Lung microvascular endothelial cell (primary cell): ENCODE measurements at regions not wholly inside any gene's neighbourhood (a gene's known extent, or its start where the extent isn't known, plus 50 kb on each side); places are given as distances from the start of the nearest gene placed in this dataset.
A peak's percentile ranks its signal among the peaks of the same experiment; 100 is the strongest.

Experiments
- DNase-seq, 2 donors: peaks; one replicate each; pipeline versions ENCODE4 v3.0.0 to v3.0.0-alpha.2; 2010; ENCODE audit warnings: low read depth in 2 of 2

- no peak for DNase-seq
These were observed 446.2 kb upstream of the SLC14A2 start for GRCh38 chr18:45168866-45169600.

- DNase-seq: no peak
These were observed 445.7 kb upstream of the SLC14A2 start for GRCh38 chr18:45169610-45170009.

- DNase-seq: no peak
These were observed 443.5 kb upstream of the SLC14A2 start for GRCh38 chr18:45171679-45172191.

GRCh38 chr18:45173327-45173726 lies 441.9 kb upstream of the SLC14A2 start:
- no peak for DNase-seq

GRCh38 chr18:45173799-45174519 lies 441.3 kb upstream of the SLC14A2 start:
- DNase-seq: no peak

- DNase-seq: no peak
These were observed 440.6 kb upstream of the SLC14A2 start for GRCh38 chr18:45174629-45175136.

GRCh38 chr18:45175511-45175910 lies 439.8 kb upstream of the SLC14A2 start:
- DNase-seq: no peak

- DNase-seq: no peak
These were observed 428.4 kb upstream of the SLC14A2 start for GRCh38 chr18:45186832-45187231.

GRCh38 chr18:45191795-45192194 lies 423.5 kb upstream of the SLC14A2 start:
- DNase-seq: no peak

- DNase-seq: peak in 1 of 2 donors; percentile 3
These were observed 417.7 kb upstream of the SLC14A2 start for GRCh38 chr18:45197526-45197970.

- DNase-seq: no peak
These were observed 416.8 kb upstream of the SLC14A2 start for GRCh38 chr18:45198526-45198925.

- DNase-seq: no peak
These were observed 414.2 kb upstream of the SLC14A2 start for GRCh38 chr18:45201029-45201428.

- no peak for DNase-seq
These were observed 413.8 kb upstream of the SLC14A2 start for GRCh38 chr18:45201489-45201888.

- no peak for DNase-seq
These were observed 413.2 kb upstream of the SLC14A2 start for GRCh38 chr18:45202061-45202460.

- no peak for DNase-seq
These were observed 411.6 kb upstream of the SLC14A2 start for GRCh38 chr18:45203677-45204076.

- no peak for DNase-seq
These were observed 407.9 kb upstream of the SLC14A2 start for GRCh38 chr18:45207328-45207727.

GRCh38 chr18:45208164-45208563 lies 407.1 kb upstream of the SLC14A2 start:
- DNase-seq: no peak

GRCh38 chr18:45212181-45213039 lies 402.9 kb upstream of the SLC14A2 start:
- DNase-seq: peak; percentile 79 to 86

GRCh38 chr18:45213040-45213333 lies 402.3 kb upstream of the SLC14A2 start:
- DNase-seq: no peak

GRCh38 chr18:45218436-45218835 lies 396.8 kb upstream of the SLC14A2 start:
- no peak for DNase-seq

- no peak for DNase-seq
These were observed 393.9 kb upstream of the SLC14A2 start for GRCh38 chr18:45221363-45221762.

- DNase-seq: no peak
These were observed 393.1 kb upstream of the SLC14A2 start for GRCh38 chr18:45222180-45222579.
